ENCODE measurements at regions not wholly inside any gene's neighbourhood (a gene's known extent, or its start where the extent isn't known, plus 50 kb on each side); places are given as distances from the start of the nearest gene placed in this dataset.

DNA sequence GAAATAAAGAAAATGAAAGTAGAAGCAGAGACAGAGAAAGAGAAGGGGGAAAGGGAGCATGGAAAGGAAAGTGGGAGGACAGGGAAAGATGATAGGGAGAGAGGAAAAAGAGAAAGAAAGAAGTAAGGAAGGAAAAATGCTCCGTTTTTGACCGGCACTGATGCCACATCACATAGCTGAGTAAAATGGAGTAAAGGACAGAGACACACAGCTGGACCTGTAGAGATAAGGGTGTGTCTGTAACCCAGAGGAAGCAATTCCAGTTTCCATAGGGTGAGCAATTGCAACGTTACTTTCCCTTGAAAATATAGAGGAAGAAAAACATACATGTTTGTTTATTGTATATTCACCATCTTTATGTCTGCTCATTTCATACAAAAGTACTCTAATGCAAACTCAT is 1866.9 kb upstream of the PIK3C3 start:
- DNase-seq: no peak

DNA sequence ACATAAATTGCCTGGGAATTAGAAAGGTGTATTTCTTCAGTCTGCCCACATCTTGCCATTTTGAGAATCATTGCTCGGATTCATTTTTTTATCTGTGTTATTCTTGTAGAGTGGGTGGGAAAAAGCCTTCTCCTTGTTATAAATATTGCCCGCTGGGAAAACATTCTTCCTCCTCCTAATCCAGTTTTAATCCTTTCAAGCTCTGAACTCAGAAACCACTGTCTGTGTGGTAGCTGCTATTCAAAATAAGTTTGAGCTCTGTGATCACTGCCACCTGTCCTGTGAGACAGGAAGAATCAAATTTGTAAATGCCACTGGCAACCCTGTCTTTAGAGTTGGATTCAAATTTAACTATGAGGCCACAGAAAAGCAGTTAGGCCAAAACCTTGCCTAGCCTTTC is 1875.2 kb upstream of the PIK3C3 start:
- no peak for DNase-seq

DNA sequence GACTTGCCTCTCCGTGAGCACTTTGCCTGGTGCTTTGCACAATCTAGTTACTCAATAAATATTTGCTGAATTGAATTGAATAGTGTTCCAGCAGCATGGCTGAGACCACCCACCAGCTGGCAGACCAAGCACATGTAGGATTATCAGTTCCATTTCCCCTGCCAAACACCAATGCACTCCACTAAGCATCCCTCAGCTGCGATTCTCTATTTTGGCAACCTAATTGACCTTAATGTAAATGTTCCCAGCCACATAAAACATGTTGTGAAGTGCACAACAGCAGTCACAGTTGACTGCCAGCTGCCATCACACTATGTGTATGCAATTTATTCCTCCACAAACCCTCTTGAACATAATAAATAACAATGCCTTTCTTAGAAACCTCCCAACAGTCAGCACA is 1879.4 kb upstream of the PIK3C3 start:
- DNase-seq: no peak

DNA sequence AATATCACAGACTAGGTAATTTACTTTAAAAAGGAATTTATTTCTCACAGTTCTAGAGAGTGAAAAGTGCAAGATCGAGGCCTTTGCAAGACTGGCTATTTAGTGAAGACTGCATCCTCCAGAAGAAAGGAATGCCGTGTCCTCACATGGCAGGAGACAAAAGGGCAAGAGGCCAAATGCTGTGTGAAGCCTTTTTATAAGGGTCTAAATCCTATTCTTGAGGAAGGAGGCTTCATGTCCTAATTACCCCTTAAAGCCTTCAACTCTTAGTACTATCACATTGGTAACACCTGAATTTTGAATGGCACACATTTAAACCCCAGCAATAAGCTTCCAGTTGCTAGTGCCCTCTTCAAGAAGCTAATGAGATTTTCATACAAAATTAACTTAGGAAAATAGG is 1882.3 kb upstream of the PIK3C3 start:
- no peak for DNase-seq

DNA sequence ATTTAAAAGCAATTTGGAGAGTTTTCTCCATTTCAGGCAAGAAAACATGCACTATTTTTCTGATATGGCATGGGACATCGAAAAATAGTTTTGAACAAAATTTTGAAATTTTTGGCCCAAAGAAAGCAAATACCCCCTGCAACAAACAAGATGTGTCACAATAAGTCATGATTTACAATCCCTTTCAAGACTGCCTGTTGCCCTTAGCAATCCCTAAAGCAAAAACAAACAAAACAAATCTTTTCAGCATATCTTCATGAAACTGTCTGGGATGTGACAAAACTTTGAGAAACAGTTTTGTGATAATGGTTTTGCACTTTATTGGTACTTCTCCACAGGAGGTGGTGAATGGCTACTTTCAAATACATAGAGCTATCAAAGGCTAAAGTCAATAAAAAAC is 1888.7 kb upstream of the PIK3C3 start:
- no peak for DNase-seq

DNA sequence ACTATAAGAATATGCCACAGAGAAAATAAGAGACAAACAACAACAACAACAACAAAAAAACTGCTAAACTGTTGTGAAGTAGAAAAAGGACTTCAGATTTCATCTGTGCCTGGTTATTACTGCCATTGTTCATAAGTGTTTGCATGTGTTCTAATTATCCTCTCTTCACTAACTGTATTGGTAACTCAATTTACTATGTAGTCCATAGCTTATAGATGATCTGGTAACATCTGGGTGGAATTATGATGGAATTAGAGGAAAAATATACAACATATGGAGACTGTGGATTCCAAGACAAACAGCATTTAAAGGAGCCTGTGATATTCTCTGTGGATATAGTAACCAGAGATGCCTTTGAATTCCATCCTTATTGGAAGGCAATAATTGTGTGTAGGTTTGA is 1891.5 kb upstream of the PIK3C3 start:
- DNase-seq: no peak

DNA sequence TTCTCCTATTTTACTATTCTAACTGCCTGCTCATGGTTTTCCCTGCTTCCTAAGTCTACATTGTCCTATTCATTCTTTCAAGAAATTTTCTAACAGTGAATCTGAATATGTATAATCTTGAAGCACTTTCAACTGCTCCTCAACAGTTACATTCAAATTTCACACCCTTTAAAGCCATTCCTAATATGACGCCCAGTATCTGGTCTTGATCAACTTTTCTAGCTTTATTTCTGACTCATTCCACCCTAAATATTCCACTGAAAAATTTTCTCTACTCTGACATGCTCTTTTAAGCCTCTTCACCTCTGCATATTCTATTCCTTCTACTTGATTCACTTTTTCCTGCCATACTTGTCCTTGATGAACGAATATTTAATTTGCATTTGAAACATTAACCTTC is 1893.9 kb upstream of the PIK3C3 start:
- no peak for DNase-seq

DNA sequence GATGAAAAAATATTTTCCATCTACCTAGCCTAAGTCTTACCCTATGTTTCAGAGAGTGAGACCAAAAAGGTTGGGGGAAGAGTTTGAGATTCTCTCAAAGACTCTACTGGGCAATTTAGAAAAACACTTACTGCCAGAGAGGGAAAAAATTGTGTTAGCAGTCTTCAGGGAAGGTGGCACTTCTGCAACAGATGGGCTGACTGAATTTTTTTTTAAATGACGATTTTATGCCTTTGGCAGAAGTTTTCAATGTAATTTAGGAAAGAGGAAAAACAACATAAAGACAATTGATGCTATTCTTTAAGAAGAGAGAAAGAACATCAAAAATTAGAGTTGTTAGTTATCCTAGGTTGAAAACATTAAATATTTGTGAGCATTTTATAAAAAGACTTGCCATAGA is 1894.5 kb upstream of the PIK3C3 start:
- DNase-seq: no peak

DNA sequence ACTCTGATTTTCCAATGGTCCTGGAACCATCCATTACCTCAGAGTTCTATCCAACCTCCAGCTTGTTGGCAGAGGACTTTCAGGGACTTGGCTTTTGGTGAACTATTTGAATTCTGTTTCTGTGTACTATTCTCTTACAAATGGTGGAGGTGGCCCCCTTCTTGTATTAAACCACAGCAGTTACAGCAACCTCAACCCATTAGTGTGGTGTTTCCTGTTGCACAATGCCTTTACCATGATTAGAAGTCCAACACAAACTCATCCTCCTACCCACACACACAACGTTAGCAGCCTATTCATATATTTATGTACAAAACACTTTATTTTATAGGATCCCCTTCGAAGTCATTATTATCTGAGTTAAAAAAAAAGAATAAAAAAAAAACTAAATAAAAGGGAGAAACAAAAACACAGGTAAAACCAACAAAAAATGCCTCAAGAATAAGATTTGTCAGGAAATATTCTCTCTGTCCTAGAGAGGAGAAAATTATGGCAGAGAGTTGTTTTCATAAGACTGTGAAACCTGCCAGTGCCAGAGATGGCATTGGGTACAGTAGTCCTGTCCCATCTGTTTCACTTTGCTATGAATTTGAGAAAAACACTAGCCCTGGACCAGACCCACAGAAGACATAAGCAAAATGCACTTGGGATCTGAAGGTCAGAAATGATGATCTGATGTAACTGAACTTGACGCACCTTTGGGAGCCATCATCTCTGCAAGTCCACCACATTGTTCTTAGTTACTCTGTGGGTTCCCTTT is 1896.0 kb upstream of the PIK3C3 start:
- no peak for DNase-seq

DNA sequence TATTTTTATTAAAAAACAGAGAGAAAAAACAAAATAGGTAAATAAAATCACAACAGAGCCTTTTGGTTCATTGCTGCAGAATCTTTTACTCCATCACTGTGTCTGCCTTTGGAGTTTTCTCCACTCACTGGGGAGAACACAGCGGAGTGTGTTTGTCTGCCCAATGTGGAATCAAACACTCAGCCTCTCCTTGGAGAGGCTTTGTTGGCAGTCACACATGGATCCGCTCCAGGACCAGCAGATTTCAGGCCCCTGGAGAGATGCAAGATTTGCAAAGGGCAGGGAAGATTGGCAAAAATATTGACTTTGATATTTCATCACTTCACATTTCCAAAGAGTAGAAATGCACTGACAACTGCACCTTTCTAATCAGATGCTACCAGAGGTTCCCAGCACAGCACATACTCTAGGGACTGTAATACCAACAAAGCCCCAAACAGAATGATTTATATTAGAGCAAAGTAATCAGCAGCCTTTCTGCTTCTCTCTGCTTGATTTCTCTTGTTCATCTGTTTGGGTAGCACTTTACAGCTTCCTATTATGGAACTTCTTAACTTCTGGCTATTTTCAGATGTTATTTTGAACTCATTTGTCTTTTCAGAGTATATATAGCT is 1898.8 kb upstream of the PIK3C3 start:
- DNase-seq: no peak

DNA sequence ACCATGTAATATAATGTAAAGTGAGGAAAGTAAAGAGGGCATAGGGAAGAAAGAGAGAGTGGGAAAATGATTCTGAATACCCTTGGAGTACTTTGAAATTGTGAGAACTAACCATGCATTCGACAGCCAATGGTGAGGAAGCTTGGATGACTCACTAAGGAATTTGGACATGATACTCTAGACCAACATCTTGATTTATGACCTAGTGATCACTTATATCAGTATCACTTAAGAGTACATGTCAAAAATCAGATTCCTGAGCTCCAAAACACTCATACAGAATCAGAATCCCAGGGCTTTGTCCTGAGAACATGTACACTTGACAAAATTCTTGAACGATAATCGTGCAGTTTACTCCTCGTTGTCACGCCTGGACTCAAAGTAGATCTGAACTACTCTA is 1899.8 kb upstream of the PIK3C3 start:
- DNase-seq: no peak

DNA sequence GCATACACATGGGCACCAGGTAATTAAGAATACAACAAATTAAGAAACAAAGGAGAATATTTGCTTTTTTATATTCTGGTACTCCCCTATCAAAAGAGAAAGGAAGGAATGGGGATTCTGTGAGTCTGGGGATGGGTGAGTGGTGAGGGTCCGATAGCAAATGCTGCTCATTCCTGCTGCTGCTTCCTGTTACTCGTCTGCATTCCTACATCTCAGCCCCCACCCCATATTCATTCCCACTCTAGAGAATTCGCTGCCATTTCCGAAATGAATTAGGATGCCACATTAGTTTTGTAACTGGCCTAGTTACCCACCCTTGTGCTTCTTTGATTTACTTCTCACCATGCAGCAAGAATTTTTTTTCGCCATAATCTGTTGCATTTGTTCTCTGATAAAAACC is 1905.3 kb upstream of the PIK3C3 start:
- no peak for DNase-seq

DNA sequence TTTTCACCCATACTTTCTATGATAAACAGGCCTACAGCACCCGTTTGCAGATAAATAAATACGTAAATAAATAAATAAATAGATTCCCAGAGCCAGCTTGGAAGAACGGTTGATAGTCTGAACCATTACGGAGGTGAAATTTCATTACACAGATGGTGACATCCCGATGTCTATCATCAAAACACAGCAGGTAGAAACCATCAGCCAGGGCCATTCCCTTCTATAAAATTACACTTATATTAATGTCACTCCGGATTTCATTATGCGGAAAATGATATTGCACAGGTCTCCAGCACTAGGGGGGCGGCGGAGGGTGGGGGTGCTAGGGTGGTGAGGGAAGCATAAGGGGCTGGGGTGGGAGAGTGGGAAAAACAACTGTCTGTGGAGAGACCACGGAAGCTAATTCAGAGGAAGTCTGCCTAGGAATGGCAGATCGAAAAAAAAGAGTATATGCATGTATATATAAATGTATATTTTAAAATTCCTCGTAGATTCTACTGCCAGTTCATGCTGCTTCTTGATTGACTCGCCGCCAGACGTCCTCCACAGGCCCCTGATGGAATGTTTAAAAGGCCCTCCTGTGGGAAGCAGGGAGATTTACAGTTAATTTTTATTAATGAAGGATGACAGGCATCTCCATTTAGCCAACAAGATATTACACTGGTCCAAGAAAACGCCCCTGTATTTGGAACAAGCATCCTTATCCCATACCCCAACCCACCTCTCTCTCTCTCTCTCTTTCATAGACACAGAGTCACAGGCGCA is 1906.0 kb upstream of the PIK3C3 start:
- DNase-seq: no peak

DNA sequence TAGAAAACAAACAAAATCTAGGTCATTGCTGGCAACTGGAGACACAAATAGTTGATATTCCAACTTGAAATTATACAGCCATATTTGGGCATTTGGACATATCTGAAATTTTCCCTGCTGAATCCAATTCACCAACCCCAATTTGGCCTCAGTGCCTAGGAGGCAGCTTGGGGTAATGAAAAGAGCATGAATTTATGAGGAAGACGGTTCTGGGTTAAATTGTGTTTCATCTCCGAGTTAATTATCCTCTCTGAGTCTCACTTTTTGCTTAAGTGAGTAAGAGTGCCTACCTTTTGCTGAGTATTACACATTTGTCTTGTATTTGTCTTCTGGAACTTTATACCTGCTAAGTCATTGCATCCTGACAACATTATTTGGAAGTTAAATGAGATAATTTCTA is 1906.8 kb upstream of the PIK3C3 start:
- DNase-seq: no peak

DNA sequence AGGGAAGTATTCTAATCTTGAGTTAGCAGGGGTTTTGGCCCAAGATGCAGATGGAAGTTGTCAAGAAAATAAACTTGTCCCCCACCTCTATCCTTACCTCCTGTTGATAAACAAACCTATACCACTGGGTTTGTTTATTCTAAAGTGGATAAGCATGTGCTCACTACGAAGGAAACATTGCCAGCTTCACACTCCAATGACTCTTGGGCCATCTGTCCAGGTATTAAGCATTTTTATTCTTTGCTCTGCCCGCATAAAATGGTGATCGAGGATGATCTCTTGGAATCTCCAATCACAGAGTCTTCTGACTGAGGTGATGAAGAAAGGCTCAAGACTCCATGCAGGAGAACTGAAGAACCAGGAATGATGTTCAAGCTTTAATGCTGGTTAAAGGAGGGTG is 1908.4 kb upstream of the PIK3C3 start:
- no peak for DNase-seq

DNA sequence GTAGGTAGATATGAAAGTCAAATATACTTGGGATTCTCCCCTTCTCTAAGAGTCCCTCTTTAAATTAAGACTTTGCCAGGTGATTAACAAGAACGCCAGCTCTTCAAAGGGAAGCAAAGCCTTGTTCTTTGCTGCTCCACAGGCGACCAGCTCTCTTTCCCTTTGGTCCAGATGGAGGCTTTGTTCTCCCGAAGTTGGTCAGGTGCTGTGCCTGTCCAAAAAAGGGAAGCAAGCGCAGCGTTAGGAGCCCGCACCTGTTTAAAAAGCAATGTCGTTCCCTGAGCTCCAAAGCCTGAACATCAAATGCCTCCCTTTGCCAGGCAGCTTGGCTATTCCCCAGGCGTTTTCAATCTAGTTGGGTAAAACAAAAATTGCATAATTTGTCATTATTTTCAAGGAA is 1913.1 kb upstream of the PIK3C3 start:
- DNase-seq: no peak

DNA sequence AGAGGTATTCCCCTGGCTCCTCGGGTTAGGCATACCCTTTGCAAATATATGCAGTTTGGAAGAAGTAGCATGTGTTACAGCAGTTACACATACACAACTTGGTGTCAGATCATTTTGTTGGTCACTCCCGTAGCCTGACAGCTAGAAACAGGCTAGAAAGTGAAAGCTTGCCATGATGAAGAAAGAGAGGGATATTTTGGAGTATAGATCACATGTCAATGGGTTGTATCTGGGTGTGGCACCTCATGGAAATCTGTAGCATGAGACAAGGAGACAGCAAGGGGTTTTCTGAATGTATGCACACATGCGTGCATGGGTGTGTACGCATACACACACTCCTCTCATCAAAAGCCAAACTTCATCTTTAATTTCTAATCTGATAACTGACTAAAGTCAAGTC is 1914.5 kb upstream of the PIK3C3 start:
- no peak for DNase-seq

DNA sequence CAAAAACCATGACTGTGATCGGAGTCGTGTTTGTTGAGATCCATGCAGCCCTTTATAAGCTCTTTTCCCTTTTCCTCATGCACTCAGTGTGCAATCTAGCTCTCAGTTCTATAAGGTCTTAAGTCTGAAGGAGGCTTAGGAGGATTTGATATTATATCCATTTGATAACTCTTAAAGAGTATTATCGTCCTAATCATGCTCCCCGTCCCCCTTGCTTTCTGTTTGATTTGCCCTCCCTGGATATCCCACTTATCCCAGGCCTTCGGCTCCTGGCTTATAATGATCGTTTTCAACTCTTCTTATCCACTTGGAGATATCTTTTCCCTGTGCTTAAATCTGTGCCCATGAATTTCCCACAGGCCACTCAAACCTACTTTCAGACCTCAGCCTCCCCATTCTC is 1917.7 kb upstream of the PIK3C3 start:
- no peak for DNase-seq

DNA sequence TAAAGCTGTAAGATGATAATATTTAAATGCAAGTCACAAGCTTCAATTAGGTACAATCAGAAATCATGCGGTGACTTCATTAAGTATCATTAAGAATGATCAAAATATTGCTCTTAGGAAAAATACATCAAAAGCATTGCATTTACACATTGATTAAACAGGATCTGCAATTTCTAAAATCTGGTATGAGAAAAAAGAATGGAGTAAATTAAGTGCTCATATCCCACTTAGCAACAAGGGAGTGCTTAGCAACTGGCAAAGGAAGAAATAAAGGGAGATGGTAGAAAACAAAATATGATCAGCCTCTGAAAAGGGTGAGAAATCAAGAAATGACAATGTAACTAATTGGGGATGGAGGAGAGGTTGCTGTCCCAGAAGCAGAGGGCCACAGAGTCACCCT is 1918.2 kb upstream of the PIK3C3 start:
- DNase-seq: no peak

DNA sequence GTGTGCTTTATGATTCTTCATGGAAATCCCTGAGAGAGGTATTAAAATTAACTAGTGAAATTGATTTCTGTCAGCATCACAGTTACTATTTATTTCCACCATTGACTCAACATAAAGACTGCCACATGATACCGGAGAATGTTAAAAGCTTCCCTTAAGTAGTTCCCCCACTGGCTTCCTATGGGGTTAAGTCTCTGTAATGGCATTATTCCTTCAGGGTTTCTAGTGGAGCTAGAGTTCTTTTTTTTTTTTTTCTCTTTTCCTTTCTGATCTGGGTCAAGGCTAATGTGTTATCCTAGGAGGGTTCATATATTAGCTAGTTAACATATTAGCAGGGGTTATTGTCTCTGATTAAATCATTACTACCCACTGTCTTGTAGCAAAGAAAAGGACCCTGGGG is 1919.1 kb upstream of the PIK3C3 start:
- DNase-seq: no peak

DNA sequence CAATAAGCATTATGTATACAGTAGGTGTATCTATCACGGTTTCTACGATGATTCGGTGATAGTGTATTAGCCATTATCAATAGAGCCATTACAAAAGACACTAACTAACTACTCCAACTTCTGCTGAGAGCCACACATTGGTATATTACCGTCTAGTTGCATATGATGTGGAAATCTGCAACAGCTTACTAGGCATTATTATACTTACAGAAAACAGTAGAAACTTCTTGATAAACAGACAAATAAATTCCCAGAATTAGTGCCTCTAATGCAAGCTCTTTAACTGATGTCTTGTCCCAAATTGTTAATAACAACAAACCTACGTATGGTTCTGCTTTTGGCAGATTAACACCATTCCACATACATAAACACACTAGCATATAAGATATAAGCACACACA is 1923.0 kb upstream of the PIK3C3 start:
- DNase-seq: no peak

DNA sequence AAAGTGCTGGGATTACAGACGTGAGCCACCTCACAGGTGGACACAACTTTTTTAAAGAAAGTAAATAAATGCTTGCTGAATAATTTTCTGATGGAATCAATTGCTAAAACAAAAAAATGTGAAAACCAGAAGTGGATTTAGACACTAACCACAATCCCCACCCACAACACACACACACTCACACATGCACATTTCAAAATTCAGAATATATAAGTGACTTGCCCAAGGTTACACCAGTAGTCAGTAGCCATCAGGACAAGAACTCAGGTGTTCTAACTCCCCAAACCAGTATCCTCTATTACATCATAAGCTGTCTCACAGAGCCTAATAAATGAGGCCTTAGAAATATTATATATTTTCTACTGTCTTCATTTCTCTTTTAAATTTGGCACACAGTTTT is 1923.6 kb upstream of the PIK3C3 start:
- DNase-seq: no peak

DNA sequence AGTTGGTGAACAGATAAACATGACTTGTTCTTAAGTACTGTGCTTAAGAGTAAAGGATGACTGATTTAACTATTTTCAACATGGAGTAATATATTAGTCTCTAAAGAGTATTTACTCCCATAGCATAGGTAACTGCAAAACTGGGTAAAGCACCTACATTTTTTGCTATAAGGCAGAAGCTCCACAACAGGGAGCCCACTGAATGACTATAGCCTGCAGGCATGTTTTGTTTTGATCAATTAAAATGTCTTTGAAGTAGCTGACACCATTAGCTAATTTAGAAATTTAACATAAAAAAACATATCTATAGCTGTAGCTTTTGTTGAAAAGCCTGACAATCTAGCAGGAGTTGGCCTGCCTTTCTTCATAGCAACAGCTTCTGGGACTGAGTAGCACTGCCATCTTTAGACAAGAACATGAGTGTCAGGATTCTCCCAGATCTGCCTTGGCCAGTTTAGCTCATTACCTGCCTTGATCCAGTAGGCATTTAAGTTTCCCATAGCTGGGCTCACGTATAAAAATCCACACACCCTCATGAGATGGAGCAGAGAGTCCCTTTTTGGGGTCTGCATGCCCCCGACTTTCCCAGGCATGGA is 1935.1 kb upstream of the PIK3C3 start:
- no peak for DNase-seq

DNA sequence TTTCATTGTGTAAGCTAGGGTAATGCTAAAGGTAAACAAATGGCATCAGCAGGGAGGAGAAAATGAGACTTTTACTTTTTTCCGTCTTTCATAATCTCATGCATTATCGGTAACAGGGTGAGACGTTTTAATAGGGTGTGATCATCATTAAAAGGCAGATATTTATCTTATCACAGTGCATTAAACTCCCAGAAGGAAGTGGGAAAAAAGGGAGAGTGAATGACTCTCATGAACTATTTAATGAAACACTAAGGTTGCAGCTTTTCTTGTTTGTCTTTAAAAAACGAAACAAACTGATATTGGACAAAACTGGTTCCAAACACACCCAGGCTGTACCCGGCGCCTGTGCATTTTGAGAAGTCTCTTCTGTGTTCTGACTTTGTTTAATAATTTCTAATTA is 1936.8 kb upstream of the PIK3C3 start:
- no peak for DNase-seq
